ENCODE measurements at regions not wholly inside any gene's neighbourhood (a gene's known extent, or its start where the extent isn't known, plus 50 kb on each side); places are given as distances from the start of the nearest gene placed in this dataset.

DNA sequence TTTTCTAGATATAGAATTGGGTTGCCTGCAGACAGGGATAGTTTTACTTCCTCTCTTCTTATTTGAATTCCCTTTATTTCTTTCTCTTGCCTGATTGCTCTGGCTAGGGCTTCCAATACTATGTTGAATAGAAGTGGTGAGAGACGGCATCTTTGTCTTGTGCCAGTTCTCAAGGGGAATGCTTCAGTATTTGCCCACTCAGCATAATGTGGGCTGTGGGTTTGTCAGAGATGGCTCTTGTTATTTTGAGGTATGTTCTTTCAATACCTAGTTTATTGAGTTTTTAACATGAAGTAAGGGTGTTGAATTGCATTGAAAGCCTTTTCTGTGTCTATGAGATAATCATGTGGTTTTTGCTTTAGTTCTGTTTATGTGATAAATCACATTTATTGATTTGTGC, 273.9 kb upstream of the CHORDC1 start:
- H3K36me3 ChIP-seq (ENCODE audit: control insufficient read depth, insufficient read depth, low read length), result no peaks in the 10 kb centered on the region
- 92% methylated on average over 1 of the region's 1 CpG for WGBS (ENCODE audit: insufficient coverage)
- Mint-ChIP-seq H3K27ac (no peak overlapping the region), H3K27me3 (ENCODE audit: low read depth in 2 of 2) (no peaks in the 10 kb centered on the region), H3K4me1 (no peaks in the 10 kb centered on the region), H3K9me3 (peaks cover 18 to 27% of the 10 kb centered on the region in 2 donors), H3K36me3 (peaks cover 11% of the 10 kb centered on the region), H3K4me3 (no peak overlapping the region)
- no peak for ATAC-seq
- H3K27me3 ChIP-seq (ENCODE audit: control insufficient read depth, insufficient read depth, low read length), result no peaks in the 10 kb centered on the region
- DNase-seq, result no peak
- H3K4me1 ChIP-seq (ENCODE audit: control insufficient read depth, insufficient read depth, low read length), result no peaks in the 10 kb centered on the region
- intact Hi-C loops (cut with micrococcal nuclease), result no loop called here
- no peak overlapping the region for H3K4me3 ChIP-seq (ENCODE audit: low read length)
- TF ChIP-seq, protein P1, sequence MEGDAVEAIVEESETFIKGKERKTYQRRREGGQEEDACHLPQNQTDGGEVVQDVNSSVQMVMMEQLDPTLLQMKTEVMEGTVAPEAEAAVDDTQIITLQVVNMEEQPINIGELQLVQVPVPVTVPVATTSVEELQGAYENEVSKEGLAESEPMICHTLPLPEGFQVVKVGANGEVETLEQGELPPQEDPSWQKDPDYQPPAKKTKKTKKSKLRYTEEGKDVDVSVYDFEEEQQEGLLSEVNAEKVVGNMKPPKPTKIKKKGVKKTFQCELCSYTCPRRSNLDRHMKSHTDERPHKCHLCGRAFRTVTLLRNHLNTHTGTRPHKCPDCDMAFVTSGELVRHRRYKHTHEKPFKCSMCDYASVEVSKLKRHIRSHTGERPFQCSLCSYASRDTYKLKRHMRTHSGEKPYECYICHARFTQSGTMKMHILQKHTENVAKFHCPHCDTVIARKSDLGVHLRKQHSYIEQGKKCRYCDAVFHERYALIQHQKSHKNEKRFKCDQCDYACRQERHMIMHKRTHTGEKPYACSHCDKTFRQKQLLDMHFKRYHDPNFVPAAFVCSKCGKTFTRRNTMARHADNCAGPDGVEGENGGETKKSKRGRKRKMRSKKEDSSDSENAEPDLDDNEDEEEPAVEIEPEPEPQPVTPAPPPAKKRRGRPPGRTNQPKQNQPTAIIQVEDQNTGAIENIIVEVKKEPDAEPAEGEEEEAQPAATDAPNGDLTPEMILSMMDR (IDR thresholded peaks at IDR 0.05), result no peak
- no peak overlapping the region for H3K27ac ChIP-seq (ENCODE audit: low read length)
- no peaks in the 10 kb centered on the region for H3K9me3 ChIP-seq (ENCODE audit: control insufficient read depth, insufficient read depth, low read length)

DNA sequence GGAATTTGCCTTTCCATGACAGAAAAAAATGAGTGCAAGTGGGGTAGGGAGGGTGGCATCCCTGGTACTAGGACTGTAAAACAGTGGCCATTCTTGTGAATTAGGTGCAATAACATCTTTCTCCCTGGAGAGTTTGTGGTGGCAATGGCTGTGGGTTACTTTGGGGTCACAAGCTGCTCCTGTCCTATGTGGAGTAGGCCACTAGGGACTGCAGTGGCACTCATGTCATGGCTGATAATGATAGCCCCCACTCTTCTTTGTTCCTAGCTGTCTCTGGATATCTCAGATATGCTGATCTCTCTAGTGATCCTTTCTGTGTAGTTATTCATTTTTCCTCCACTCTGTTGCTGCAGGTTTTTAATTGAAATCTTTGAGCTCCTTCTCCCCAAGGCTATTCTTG, 270.5 kb upstream of the CHORDC1 start:
- DNase-seq (no peak), ATAC-seq (no peak)
- Mint-ChIP-seq H3K36me3 (peaks cover 11% of the 10 kb centered on the region), H3K27me3 (ENCODE audit: low read depth in 2 of 2) (no peaks in the 10 kb centered on the region), H3K4me1 (no peaks in the 10 kb centered on the region), H3K4me3 (no peak overlapping the region), H3K9me3 (peaks cover 15 to 22% of the 10 kb centered on the region in 2 donors), H3K27ac (no peak overlapping the region)
- peaks cover 3% of the 10 kb centered on the region for H3K9me3 ChIP-seq (ENCODE audit: control insufficient read depth, insufficient read depth, low read length)
- H3K4me3 ChIP-seq (ENCODE audit: low read length), result no peak overlapping the region
- no peaks in the 10 kb centered on the region for H3K36me3 ChIP-seq (ENCODE audit: control insufficient read depth, insufficient read depth, low read length)
- no peaks in the 10 kb centered on the region for H3K27me3 ChIP-seq (ENCODE audit: control insufficient read depth, insufficient read depth, low read length)
- no peaks in the 10 kb centered on the region for H3K4me1 ChIP-seq (ENCODE audit: control insufficient read depth, insufficient read depth, low read length)
- TF ChIP-seq, protein P1 (IDR thresholded peaks at IDR 0.05), result no peak
- intact Hi-C loops (cut with micrococcal nuclease), result no loop called here
- no peak overlapping the region for H3K27ac ChIP-seq (ENCODE audit: low read length)

DNA sequence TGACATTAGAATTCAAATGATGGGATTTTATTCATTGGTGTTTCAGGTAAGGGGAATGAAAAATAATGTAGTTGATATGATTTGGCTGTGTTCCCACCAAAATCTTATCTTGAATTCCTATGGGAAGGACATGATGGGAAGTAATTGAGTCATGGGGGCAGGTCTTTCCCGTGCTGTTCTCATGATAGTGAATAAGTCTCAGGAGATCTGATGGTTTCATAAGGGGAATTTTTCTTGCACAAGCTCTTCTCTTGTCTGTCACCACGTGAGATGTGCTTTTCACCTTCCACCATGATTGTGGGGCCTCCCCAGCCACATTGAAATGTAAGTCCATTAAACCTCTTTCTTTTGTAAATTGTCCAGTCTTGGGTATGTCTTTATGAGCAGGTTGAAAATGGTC, 268.6 kb upstream of the CHORDC1 start:
- TF ChIP-seq, protein P1 (IDR thresholded peaks at IDR 0.05), result no peak
- no peaks in the 10 kb centered on the region for H3K27me3 ChIP-seq (ENCODE audit: control insufficient read depth, insufficient read depth, low read length)
- intact Hi-C loops (cut with micrococcal nuclease), result no loop called here
- no peaks in the 10 kb centered on the region for H3K4me1 ChIP-seq (ENCODE audit: control insufficient read depth, insufficient read depth, low read length)
- Mint-ChIP-seq H3K4me1 (no peaks in the 10 kb centered on the region), H3K27ac (no peak overlapping the region), H3K9me3 (peaks cover 8 to 15% of the 10 kb centered on the region in 2 donors), H3K27me3 (ENCODE audit: low read depth in 2 of 2) (no peaks in the 10 kb centered on the region), H3K36me3 (no peaks in the 10 kb centered on the region), H3K4me3 (no peak overlapping the region)
- 75% methylated on average over 2 of the region's 2 CpGs for WGBS (ENCODE audit: insufficient coverage)
- H3K36me3 ChIP-seq (ENCODE audit: control insufficient read depth, insufficient read depth, low read length), result no peaks in the 10 kb centered on the region
- ATAC-seq (no peak), DNase-seq (no peak)
- H3K27ac ChIP-seq (ENCODE audit: low read length), result no peak overlapping the region
- H3K9me3 ChIP-seq (ENCODE audit: control insufficient read depth, insufficient read depth, low read length), result peaks cover 3% of the 10 kb centered on the region
- no peak overlapping the region for H3K4me3 ChIP-seq (ENCODE audit: low read length)

DNA sequence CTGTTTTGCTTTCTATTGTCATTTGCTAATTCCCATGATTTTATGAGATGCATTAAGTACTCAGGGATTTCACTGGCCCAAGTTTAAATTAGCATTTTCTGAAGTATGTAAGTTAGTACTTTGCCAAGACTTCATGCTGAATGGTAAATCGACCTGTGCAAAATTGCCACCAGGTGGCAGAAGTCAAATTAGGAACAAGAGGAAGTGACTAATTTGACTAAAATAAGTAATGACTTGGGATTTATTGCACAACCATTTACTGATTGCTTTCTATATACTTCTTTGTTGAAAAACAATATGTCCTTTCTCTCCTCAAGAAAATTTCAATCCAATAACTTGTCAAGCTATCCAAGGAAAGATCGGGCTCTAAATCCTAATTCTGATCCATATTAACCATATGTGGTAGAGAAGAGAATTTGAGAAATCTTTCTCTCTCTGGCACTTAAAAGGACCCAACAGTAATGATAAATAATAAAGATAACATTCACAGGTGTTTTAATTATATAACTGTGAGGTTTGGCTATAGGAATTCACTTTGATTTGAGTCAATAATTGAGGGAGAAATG, 253.7 kb upstream of the CHORDC1 start:
- no peaks in the 10 kb centered on the region for H3K27me3 ChIP-seq (ENCODE audit: control insufficient read depth, insufficient read depth, low read length)
- no peaks in the 10 kb centered on the region for H3K4me1 Mint-ChIP-seq
- no peaks in the 10 kb centered on the region for H3K9me3 ChIP-seq (ENCODE audit: control insufficient read depth, insufficient read depth, low read length)
- no peak overlapping the region for H3K27ac Mint-ChIP-seq
- H3K4me1 ChIP-seq (ENCODE audit: control insufficient read depth, insufficient read depth, low read length), result no peaks in the 10 kb centered on the region
- TF ChIP-seq, protein P1 (IDR thresholded peaks at IDR 0.05), result no peak
- DNase-seq, result peak in 1 of 2 donors; percentile 36
- peaks cover 2 to 8% of the 10 kb centered on the region in 2 donors for H3K9me3 Mint-ChIP-seq
- H3K36me3 ChIP-seq (ENCODE audit: control insufficient read depth, insufficient read depth, low read length), result no peaks in the 10 kb centered on the region
- intact Hi-C loops (cut with micrococcal nuclease), result no loop called here
- WGBS (ENCODE audit: insufficient coverage), result 7% methylated on average over 1 of the region's 2 CpGs
- no peaks in the 10 kb centered on the region for H3K27me3 Mint-ChIP-seq (ENCODE audit: low read depth in 2 of 2)
- no peaks in the 10 kb centered on the region for H3K36me3 Mint-ChIP-seq
- ATAC-seq, result no peak
- H3K4me3 Mint-ChIP-seq, result no peak overlapping the region
- no peak overlapping the region for H3K27ac ChIP-seq (ENCODE audit: low read length)
- no peak overlapping the region for H3K4me3 ChIP-seq (ENCODE audit: low read length)

Data from natural killer cell (primary cell).